ENCODE measurements at regions not wholly inside any gene's neighbourhood (a gene's known extent, or its start where the extent isn't known, plus 50 kb on each side); places are given as distances from the start of the nearest gene placed in this dataset.

- Histone ChIP-seq H3K27ac (no peak overlapping the region), H3K4me1 (no peaks in the 10 kb centered on the region), H3K27me3 (no peaks in the 10 kb centered on the region), H3K9me3 (no peaks in the 10 kb centered on the region), H3K4me3 (replicated peaks in 1 of 3) (no peak overlapping the region), H3K36me3 (no peaks in the 10 kb centered on the region)
- WGBS, 2 donors = 50 to 53% methylated on average over 1 of the region's 1 CpG
- intact Hi-C loops (cut with DNase I) = no loop called here
- DNase-seq = no peak
- no peak for TF ChIP-seq CTCF (IDR thresholded peaks at IDR 0.05)
- TF ChIP-seq POLR2A (IDR thresholded peaks at IDR 0.05) = no peak
These were observed 804.6 kb upstream of the RAG2 start for GRCh38 chr11:37402663-37403062.

- Histone ChIP-seq H3K9me3 (no peaks in the 10 kb centered on the region), H3K27me3 (no peaks in the 10 kb centered on the region), H3K27ac (no peak overlapping the region), H3K36me3 (no peaks in the 10 kb centered on the region), H3K4me1 (no peaks in the 10 kb centered on the region), H3K4me3 (replicated peaks in 1 of 3) (no peak overlapping the region)
- intact Hi-C loops (cut with DNase I) = no loop called here
- 45 to 56% methylated on average over 1 of the region's 1 CpG for whole genome bisulfite sequencing, 2 donors
- no peak for TF ChIP-seq POLR2A (IDR thresholded peaks at IDR 0.05)
- no peak for TF ChIP-seq CTCF (IDR thresholded peaks at IDR 0.05)
- no peak for DNase-seq
These were observed 796.3 kb upstream of the RAG2 start for GRCh38 chr11:37394236-37394870.

GRCh38 chr11:37391615-37392014 is 793.6 kb upstream of the RAG2 start:
- no peak overlapping the region for H3K27ac ChIP-seq
- 83 to 89% methylated on average over 1 of the region's 1 CpG for whole genome bisulfite sequencing, 2 donors
- intact Hi-C loops (cut with DNase I) = no loop called here
- no peaks in the 10 kb centered on the region for H3K27me3 ChIP-seq
- H3K36me3 ChIP-seq = no peaks in the 10 kb centered on the region
- no peaks in the 10 kb centered on the region for H3K4me1 ChIP-seq
- no peaks in the 10 kb centered on the region for H3K9me3 ChIP-seq
- TF ChIP-seq POLR2A (IDR thresholded peaks at IDR 0.05) (no peak), CTCF (IDR thresholded peaks at IDR 0.05) (no peak)
- no peak overlapping the region for H3K4me3 ChIP-seq (replicated peaks in 1 of 3)
- DNase-seq = no peak

- intact Hi-C loops (cut with DNase I) = no loop called here
- no peaks in the 10 kb centered on the region for H3K4me1 ChIP-seq
- no peak for TF ChIP-seq CTCF (IDR thresholded peaks at IDR 0.05)
- no peak for TF ChIP-seq POLR2A (IDR thresholded peaks at IDR 0.05)
- no peak for DNase-seq
- no peaks in the 10 kb centered on the region for H3K27me3 ChIP-seq
- no peaks in the 10 kb centered on the region for H3K9me3 ChIP-seq
- H3K36me3 ChIP-seq = no peaks in the 10 kb centered on the region
- H3K27ac ChIP-seq = no peak overlapping the region
- WGBS, 2 donors = 75 to 76% methylated on average over 5 of the region's 5 CpGs
- no peak overlapping the region for H3K4me3 ChIP-seq (replicated peaks in 1 of 3)
These were observed 792.6 kb upstream of the RAG2 start for GRCh38 chr11:37390576-37391083.

GRCh38 chr11:37378958-37379357 is 780.9 kb upstream of the RAG2 start:
- Histone ChIP-seq H3K9me3 (no peaks in the 10 kb centered on the region), H3K27me3 (no peaks in the 10 kb centered on the region), H3K36me3 (no peaks in the 10 kb centered on the region), H3K4me1 (no peaks in the 10 kb centered on the region), H3K27ac (no peak overlapping the region), H3K4me3 (replicated peaks in 1 of 3) (no peak overlapping the region)
- intact Hi-C loops (cut with DNase I) = no loop called here
- no peak for DNase-seq
- TF ChIP-seq POLR2A (IDR thresholded peaks at IDR 0.05) (no peak), CTCF (IDR thresholded peaks at IDR 0.05) (no peak)
- 64 to 73% methylated on average over 1 of the region's 1 CpG for WGBS, 2 donors
